ENCODE measurements at regions not wholly inside any gene's neighbourhood (a gene's known extent, or its start where the extent isn't known, plus 50 kb on each side); places are given as distances from the start of the nearest gene placed in this dataset.

- TF ChIP-seq, protein P1, sequence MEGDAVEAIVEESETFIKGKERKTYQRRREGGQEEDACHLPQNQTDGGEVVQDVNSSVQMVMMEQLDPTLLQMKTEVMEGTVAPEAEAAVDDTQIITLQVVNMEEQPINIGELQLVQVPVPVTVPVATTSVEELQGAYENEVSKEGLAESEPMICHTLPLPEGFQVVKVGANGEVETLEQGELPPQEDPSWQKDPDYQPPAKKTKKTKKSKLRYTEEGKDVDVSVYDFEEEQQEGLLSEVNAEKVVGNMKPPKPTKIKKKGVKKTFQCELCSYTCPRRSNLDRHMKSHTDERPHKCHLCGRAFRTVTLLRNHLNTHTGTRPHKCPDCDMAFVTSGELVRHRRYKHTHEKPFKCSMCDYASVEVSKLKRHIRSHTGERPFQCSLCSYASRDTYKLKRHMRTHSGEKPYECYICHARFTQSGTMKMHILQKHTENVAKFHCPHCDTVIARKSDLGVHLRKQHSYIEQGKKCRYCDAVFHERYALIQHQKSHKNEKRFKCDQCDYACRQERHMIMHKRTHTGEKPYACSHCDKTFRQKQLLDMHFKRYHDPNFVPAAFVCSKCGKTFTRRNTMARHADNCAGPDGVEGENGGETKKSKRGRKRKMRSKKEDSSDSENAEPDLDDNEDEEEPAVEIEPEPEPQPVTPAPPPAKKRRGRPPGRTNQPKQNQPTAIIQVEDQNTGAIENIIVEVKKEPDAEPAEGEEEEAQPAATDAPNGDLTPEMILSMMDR (IDR thresholded peaks at IDR 0.05; ENCODE audit: insufficient read depth, low read depth, low read length, missing control alignments): no peak
- DNase-seq (ENCODE audit: low read depth): no peak
- no peak overlapping the region for H3K4me3 ChIP-seq (ENCODE audit: low read depth, low read length)
Observed at GRCh38 chr13:31930490-31930889, 101.1 kb upstream of the FRY start.

DNA sequence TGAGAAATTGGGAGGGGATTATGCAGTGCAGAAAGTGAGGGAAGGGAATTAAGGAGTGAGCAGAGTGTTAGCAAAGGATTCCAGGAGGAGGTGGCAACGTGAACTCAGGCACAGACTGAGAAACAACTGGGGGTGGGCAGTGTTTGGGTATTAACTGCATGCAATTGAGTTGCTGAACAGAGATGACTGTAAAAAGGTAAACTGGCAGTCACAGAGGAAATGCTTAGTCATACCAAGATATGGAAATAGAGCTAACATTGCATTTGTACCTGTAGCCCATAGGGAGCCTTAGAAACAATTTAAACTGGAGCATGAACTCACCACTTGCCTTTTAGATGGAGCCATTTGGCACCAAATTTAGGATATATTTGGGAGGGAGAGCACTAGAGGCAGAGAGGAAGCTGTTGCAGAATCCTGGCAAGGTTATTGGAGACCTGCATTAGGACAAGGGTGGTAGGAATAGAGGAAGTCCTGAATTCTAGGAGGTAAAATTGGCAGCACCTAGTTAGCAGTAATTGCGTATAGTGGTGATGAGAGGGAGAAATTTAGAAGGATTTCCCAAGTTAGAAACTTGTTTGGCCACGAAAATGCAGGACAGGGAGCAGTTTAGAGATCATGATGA, 100.6 kb upstream of the FRY start:
- TF ChIP-seq, protein P1 (IDR thresholded peaks at IDR 0.05; ENCODE audit: insufficient read depth, low read depth, low read length, missing control alignments): no peak
- DNase-seq (ENCODE audit: low read depth): peak; percentile 72

GRCh38 chr13:31937436-31937835, 94.1 kb upstream of the FRY start:
- DNase-seq (ENCODE audit: low read depth): no peak
- TF ChIP-seq, protein P1 (IDR thresholded peaks at IDR 0.05; ENCODE audit: insufficient read depth, low read depth, low read length, missing control alignments): no peak
- H3K4me3 ChIP-seq (ENCODE audit: low read depth, low read length): no peak overlapping the region

More for the DNA sequence above, 100.6 kb upstream of the FRY start:
- no peak overlapping the region for H3K4me3 ChIP-seq (ENCODE audit: low read depth, low read length)

- no peak for DNase-seq (ENCODE audit: low read depth)
- H3K4me3 ChIP-seq (ENCODE audit: low read depth, low read length): no peak overlapping the region
- TF ChIP-seq, protein P1 (IDR thresholded peaks at IDR 0.05; ENCODE audit: insufficient read depth, low read depth, low read length, missing control alignments): no peak
Observed at GRCh38 chr13:31940076-31940475, 91.5 kb upstream of the FRY start.

GRCh38 chr13:31943591-31943990, 88.0 kb upstream of the FRY start:
- DNase-seq (ENCODE audit: low read depth): no peak
- H3K4me3 ChIP-seq (ENCODE audit: low read depth, low read length): no peak overlapping the region
- TF ChIP-seq, protein P1 (IDR thresholded peaks at IDR 0.05; ENCODE audit: insufficient read depth, low read depth, low read length, missing control alignments): no peak

DNA sequence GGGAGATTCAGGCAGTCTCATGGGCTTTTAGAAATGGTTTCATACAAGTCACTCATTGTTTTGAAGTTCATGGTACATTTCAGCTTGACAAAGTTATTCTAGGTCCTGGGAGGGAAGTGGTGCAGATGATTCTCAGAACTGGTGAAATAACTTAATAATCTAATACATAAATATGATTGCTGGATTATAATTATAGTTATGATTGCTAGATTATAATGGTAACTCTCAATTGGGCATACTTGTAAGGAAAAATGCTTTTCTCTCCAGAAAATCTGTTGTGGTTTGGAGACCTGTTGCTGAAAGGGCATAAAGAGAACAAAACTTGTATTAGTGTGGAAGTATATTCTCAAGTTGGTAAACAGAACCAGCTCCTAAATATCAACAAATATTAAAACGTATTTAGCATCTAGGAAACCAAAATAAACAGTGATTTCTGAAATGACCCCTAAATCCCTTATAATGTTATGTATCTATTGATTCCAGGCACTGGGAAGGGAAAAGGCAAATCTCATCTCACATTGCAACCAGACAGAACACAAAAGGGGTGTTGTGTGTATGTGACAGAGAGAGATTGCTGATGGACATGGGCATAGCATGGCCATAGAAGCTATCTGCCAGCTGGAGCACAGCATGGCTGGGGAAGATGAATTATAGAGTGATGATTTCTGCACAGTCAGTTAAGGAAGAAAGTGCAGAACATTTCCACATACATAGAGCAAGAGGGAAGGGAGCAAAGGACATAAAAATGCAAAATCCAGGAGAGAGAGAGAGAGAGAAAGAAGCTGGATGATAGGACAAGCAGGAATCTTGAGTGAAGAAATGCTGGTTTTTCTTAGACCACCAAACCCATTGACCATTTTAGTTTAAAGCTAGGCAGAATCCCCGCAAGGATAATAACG, 87.1 kb upstream of the FRY start:
- DNase-seq (ENCODE audit: low read depth): no peak
- no peak overlapping the region for H3K4me3 ChIP-seq (ENCODE audit: low read depth, low read length)
- TF ChIP-seq, protein P1 (IDR thresholded peaks at IDR 0.05; ENCODE audit: insufficient read depth, low read depth, low read length, missing control alignments): no peak
